Activated CD8-positive, alpha-beta T cell treated with anti-CD3 and anti-CD28 coated beads for 36 hours (primary cell): ENCODE measurements at regions not wholly inside any gene's neighbourhood (a gene's known extent, or its start where the extent isn't known, plus 50 kb on each side); places are given as distances from the start of the nearest gene placed in this dataset.

Experiments
- ATAC-seq: fragments of 200-7000 bp; cut with Tn5 transposase; one replicate; pipeline ENCODE4 v1.10.0; 2021; ENCODE audit warnings: mild to moderate bottlenecking, moderate library complexity
- CTCF ChIA-PET: fragments of 350-600 bp; sonication (Branson Sonifier 250); formaldehyde crosslinking; loops from one replicate; lab custom pipeline; 2021; ENCODE audit warnings: antibody characterized with exemption; lab: Charles Lee
- POLR2A ChIA-PET: fragments of 350-600 bp; sonication (Branson Sonifier 250); formaldehyde crosslinking; loops from one replicate; lab custom pipeline; 2021; ENCODE audit warnings: antibody characterized with exemption; lab: Charles Lee
- DNase-seq: peaks from one replicate; pipeline ENCODE4 v3.0.0-alpha.2; 2020
- H3K27ac Mint-ChIP-seq: one replicate; pipeline ENCODE4 v1.8.0; 2021; ENCODE audit warnings: mild to moderate bottlenecking, mixed read lengths
- H3K27me3 Mint-ChIP-seq: one replicate; pipeline ENCODE4 v1.8.0; 2021; ENCODE audit warnings: mixed read lengths
- H3K36me3 Mint-ChIP-seq: one replicate; pipeline ENCODE4 v1.8.0; 2021; ENCODE audit warnings: low read depth, mixed read lengths
- H3K4me1 Mint-ChIP-seq: one replicate; pipeline ENCODE4 v1.8.0; 2021; ENCODE audit warnings: low read depth, mixed read lengths
- H3K4me3 Mint-ChIP-seq: one replicate; pipeline ENCODE4 v1.8.0; 2021; ENCODE audit warnings: mild to moderate bottlenecking, moderate library complexity, mixed read lengths
- H3K9me3 Mint-ChIP-seq: one replicate; pipeline ENCODE4 v1.8.0; 2021; ENCODE audit warnings: mixed read lengths
- CTCF ChIP-seq: fragments of 200-600 bp; IDR thresholded peaks from one replicate; pipeline ENCODE4 v1.8.0; 2022; ENCODE audit warnings: antibody characterized with exemption, mild to moderate bottlenecking
- intact Hi-C: fragments of 100-400 bp; cut with micrococcal nuclease; formaldehyde crosslinking; loops from one replicate; pipeline ENCODE4 v1.10.0; 2022

DNA sequence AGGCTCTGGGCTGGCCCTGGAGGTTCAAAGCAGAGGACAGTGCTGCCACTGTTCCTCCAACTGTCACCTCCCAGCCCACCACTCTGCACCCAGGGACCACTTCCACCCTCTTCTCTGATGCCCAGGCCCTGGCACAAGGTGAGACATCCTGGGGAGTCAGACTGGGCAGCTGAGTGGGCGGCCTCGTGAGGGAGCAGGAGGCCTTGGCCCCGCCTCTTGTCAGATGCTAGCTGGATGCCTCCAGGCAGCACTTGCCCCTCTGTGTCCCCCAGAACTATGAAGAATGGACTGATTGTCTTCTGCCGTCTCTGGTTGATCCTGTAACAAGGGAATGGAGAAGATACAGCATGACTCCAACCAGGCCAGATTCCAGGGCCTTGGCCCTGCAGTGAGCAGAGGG is 191.0 kb upstream of the LINGO1 start:
- no peak for DNase-seq
- H3K27ac Mint-ChIP-seq: no peak overlapping the region
- H3K4me1 Mint-ChIP-seq: peaks cover 2% of the 10 kb centered on the region
- peaks cover 21% of the 10 kb centered on the region for H3K27me3 Mint-ChIP-seq
- ATAC-seq: no peak
- no peaks in the 10 kb centered on the region for H3K36me3 Mint-ChIP-seq
- TF ChIP-seq CTCF: no peak
- ChIA-PET CTCF (interaction anchor here (1.0 kb wide), 1 partner anchor 76 kb away, joined by 3 read pairs; no protein-coding TSS in a partner anchor), POLR2A (no interaction called here)
- no peak overlapping the region for H3K4me3 Mint-ChIP-seq
- H3K9me3 Mint-ChIP-seq: no peaks in the 10 kb centered on the region
- intact Hi-C loops: loop anchor here (10.0 kb wide), 1 partner anchor 169 kb away; no protein-coding TSS in a partner anchor

- DNase-seq (no peak), ATAC-seq (no peak)
- H3K36me3 Mint-ChIP-seq: no peaks in the 10 kb centered on the region
- ChIA-PET CTCF (interaction anchor here (0.9 to 3.7 kb wide), 4 partner anchors 9 to 188 kb away, joined by 3 to 42 read pairs (median 6); partner anchors contain the start of gene LINGO1), POLR2A (no interaction called here)
- H3K4me3 Mint-ChIP-seq: no peak overlapping the region
- H3K27me3 Mint-ChIP-seq: peaks cover 30% of the 10 kb centered on the region
- intact Hi-C loops: loop anchor here (10.0 kb wide), 1 partner anchor 168 kb away; no protein-coding TSS in a partner anchor
- no peaks in the 10 kb centered on the region for H3K9me3 Mint-ChIP-seq
- no peak for TF ChIP-seq CTCF
- H3K4me1 Mint-ChIP-seq: peaks cover 2% of the 10 kb centered on the region
- H3K27ac Mint-ChIP-seq: no peak overlapping the region
Observed at GRCh38 chr15:77822631-77823230, 190.0 kb upstream of the LINGO1 start.

GRCh38 chr15:77821959-77822256 is 189.2 kb upstream of the LINGO1 start:
- Mint-ChIP-seq H3K27me3 (peaks cover 35% of the 10 kb centered on the region), H3K9me3 (no peaks in the 10 kb centered on the region), H3K4me1 (peaks cover 2% of the 10 kb centered on the region), H3K36me3 (no peaks in the 10 kb centered on the region), H3K27ac (no peak overlapping the region), H3K4me3 (no peak overlapping the region)
- no peak for DNase-seq
- intact Hi-C loops: loop anchor here (10.0 kb wide), 1 partner anchor 167 kb away; no protein-coding TSS in a partner anchor
- CTCF ChIA-PET: interaction anchor here (0.6 to 3.7 kb wide), 15 partner anchors 10 to 203 kb away, joined by 3 to 42 read pairs (median 7); partner anchors contain the start of gene LINGO1
- ATAC-seq: no peak
- POLR2A ChIA-PET: no interaction called here
- TF ChIP-seq CTCF: no peak

GRCh38 chr15:77821188-77821958 is 188.7 kb upstream of the LINGO1 start:
- H3K36me3 Mint-ChIP-seq: no peaks in the 10 kb centered on the region
- no peak overlapping the region for H3K4me3 Mint-ChIP-seq
- no peaks in the 10 kb centered on the region for H3K9me3 Mint-ChIP-seq
- H3K4me1 Mint-ChIP-seq: peaks cover 2% of the 10 kb centered on the region
- CTCF ChIA-PET: interaction anchor here (0.6 to 3.7 kb wide), 20 partner anchors 10 to 203 kb away, joined by 3 to 42 read pairs (median 5); partner anchors contain the start of gene LINGO1
- H3K27ac Mint-ChIP-seq: no peak overlapping the region
- DNase-seq (peak; percentile 66), ATAC-seq (peak; percentile 80)
- TF ChIP-seq CTCF: peak; percentile 57
- H3K27me3 Mint-ChIP-seq: peaks cover 38% of the 10 kb centered on the region
- POLR2A ChIA-PET: interaction anchor here (1.2 kb wide), 1 partner anchor 158 kb away, joined by 3 read pairs; no protein-coding TSS in a partner anchor
- intact Hi-C loops: loop anchor here (10.0 kb wide), 1 partner anchor 167 kb away; no protein-coding TSS in a partner anchor
